Cardiac fibroblast (primary cell): ENCODE measurements at regions not wholly inside any gene's neighbourhood (a gene's known extent, or its start where the extent isn't known, plus 50 kb on each side); places are given as distances from the start of the nearest gene placed in this dataset.

ENCODE experiments used
- DNase-seq, 2 donors: peaks; one replicate each; pipeline versions ENCODE4 v3.0.0 to v3.0.0-alpha.2; 2010; ENCODE audit warnings: low read depth in 2 of 2
- H3K4me3 ChIP-seq, 2 donors: replicated peaks in 1 of 2; 1 replicate in 1 of 2; 2 replicates in 1 of 2; pipeline ENCODE4 v1.5.1; 2011; ENCODE audit warnings: low read depth in 2 of 2, low read length in 2 of 2, mild to moderate bottlenecking in 2 of 2, moderate library complexity in 1 of 2
- CTCF ChIP-seq: IDR thresholded peaks from one replicate; pipeline ENCODE4 v1.5.1; 2011; ENCODE audit warnings: low read depth, mild to moderate bottlenecking, low read length, inconsistent platforms

- no peak overlapping the region for H3K4me3 ChIP-seq
- no peak for DNase-seq
- TF ChIP-seq CTCF = no peak
Observed at GRCh38 chr6:85803721-85804120, 161.0 kb upstream of the SYNCRIP start.

GRCh38 chr6:85802162-85802561, 159.5 kb upstream of the SYNCRIP start:
- TF ChIP-seq CTCF = no peak
- no peak for DNase-seq
- H3K4me3 ChIP-seq = no peak overlapping the region

GRCh38 chr6:85798931-85799652, 156.4 kb upstream of the SYNCRIP start:
- DNase-seq = no peak
- TF ChIP-seq CTCF = no peak
- no peak overlapping the region for H3K4me3 ChIP-seq

GRCh38 chr6:85797993-85798392, 155.3 kb upstream of the SYNCRIP start:
- DNase-seq = peak; percentile 3 to 5
- TF ChIP-seq CTCF = no peak
- H3K4me3 ChIP-seq = no peak overlapping the region

- DNase-seq = no peak
- no peak overlapping the region for H3K4me3 ChIP-seq
- TF ChIP-seq CTCF = no peak
Observed at GRCh38 chr6:85795945-85796344, 153.3 kb upstream of the SYNCRIP start.

GRCh38 chr6:85792254-85792653, 149.6 kb upstream of the SYNCRIP start:
- H3K4me3 ChIP-seq = no peak overlapping the region
- TF ChIP-seq CTCF = no peak
- DNase-seq = peak in 1 of 2 donors; percentile 28

GRCh38 chr6:85775883-85776282, 133.2 kb upstream of the SYNCRIP start:
- TF ChIP-seq CTCF = no peak
- no peak for DNase-seq
- H3K4me3 ChIP-seq = no peak overlapping the region
